SK-N-SH treated with all-trans-retinoic acid at 6 μM for 48 hours (cell line): ENCODE measurements at regions not wholly inside any gene's neighbourhood (a gene's known extent, or its start where the extent isn't known, plus 50 kb on each side); places are given as distances from the start of the nearest gene placed in this dataset.

Experiments
- ARNTL ChIP-seq: fragments of 450-650 bp; formaldehyde crosslinking; IDR thresholded peaks from 2 replicates; pipeline ENCODE4 v1.5.0; 2020; ENCODE audit warnings: low read depth, mild to moderate bottlenecking, moderate library complexity, borderline replicate concordance
- CSDC2 ChIP-seq: fragments of 250-450 bp; sonication (Bioruptor Pico); IDR thresholded peaks from 2 replicates; pipeline ENCODE4 v1.5.0; 2020; ENCODE audit warnings: mild to moderate bottlenecking, moderate library complexity
- ESRRG ChIP-seq: fragments of 250-450 bp; sonication (Bioruptor Pico); IDR thresholded peaks from 2 replicates; pipeline ENCODE4 v1.6.1; 2021; ENCODE audit warnings: mild to moderate bottlenecking
- ISL1 ChIP-seq: fragments of 250-450 bp; sonication (Bioruptor Pico); IDR thresholded peaks from 2 replicates; pipeline ENCODE4 v2.1.2; 2022; ENCODE audit warnings: mild to moderate bottlenecking, moderate library complexity
- PATZ1 ChIP-seq: fragments of 250-450 bp; sonication (Bioruptor Pico); IDR thresholded peaks from 2 replicates; pipeline ENCODE4 v1.8.0; 2020; ENCODE audit warnings: mild to moderate bottlenecking, moderate library complexity, borderline replicate concordance
- PPARA ChIP-seq: fragments of 250-450 bp; sonication (Bioruptor Pico); IDR thresholded peaks from 2 replicates; pipeline ENCODE4 v1.5.0; 2020; ENCODE audit warnings: mild to moderate bottlenecking, borderline replicate concordance
- RARB ChIP-seq: fragments of 250-450 bp; sonication (Bioruptor Pico); IDR thresholded peaks from 2 replicates; pipeline ENCODE4 v1.8.0; 2021; ENCODE audit warnings: mild to moderate bottlenecking, moderate library complexity
- ZFP3 ChIP-seq: fragments of 250-450 bp; sonication (Bioruptor Pico); IDR thresholded peaks from 2 replicates; pipeline ENCODE4 v1.5.0; 2020; ENCODE audit warnings: mild to moderate bottlenecking, moderate library complexity
- TF ChIP-seq, protein P1 (sequence below): fragments of 250-450 bp; sonication (Bioruptor Pico); IDR thresholded peaks from 2 replicates; pipeline ENCODE4 v1.5.1; 2020; ENCODE audit warnings: low read depth, mild to moderate bottlenecking, moderate library complexity

DNA sequence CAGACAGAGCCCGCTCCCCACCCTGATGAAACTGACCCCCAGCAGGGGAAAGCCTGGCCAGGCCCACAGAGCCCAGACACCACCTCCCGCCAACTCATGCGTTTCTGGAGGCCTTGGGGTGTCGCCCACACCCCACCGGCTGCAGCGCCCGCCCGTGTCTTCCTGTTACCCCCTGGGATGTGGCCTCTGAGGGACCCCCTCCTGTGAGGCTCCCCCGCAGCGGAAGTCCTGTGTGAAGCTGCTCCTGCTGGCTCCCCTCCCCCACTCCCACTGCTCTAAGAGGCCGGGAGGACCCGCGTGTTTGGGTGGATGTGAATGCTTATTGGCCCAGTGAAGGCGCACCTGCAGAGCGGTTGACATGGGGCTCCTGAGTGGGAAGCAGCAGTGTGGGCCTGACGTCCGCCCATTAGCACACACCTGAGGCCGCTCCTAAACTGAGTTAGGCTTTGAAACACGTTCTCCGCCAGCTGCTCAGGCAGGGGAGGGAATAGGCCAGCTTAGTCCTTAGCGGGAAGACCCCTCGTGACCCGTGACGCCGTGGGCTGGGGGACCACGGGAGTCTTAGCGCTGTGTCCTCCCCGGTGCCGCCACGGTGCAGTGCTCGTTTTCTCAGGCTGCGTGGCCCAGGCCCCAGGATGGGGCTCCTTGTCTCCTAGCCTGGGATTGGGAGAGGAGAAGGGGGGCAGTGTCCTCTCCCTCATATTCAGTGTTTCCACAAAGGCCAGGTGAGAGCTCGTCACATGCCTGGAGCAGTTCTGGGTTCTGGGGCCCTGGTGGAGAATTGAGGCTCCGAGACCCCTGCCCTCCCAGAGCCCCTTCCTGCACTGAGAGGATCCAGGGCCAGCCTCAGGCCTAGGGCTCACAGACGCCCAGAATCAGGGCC lies 323.4 kb upstream of the SFSWAP start:
- TF ChIP-seq ARNTL (CRISPR knock-in tag) (no peak), PPARA (no peak), ZFP3 (CRISPR knock-in tag) (no peak), ISL1 (CRISPR knock-in tag) (no peak), ESRRG (CRISPR knock-in tag) (no peak), CSDC2 (CRISPR knock-in tag) (no peak), PATZ1 (CRISPR knock-in tag) (no peak), RARB (CRISPR knock-in tag) (no peak)
- TF ChIP-seq, protein P1, sequence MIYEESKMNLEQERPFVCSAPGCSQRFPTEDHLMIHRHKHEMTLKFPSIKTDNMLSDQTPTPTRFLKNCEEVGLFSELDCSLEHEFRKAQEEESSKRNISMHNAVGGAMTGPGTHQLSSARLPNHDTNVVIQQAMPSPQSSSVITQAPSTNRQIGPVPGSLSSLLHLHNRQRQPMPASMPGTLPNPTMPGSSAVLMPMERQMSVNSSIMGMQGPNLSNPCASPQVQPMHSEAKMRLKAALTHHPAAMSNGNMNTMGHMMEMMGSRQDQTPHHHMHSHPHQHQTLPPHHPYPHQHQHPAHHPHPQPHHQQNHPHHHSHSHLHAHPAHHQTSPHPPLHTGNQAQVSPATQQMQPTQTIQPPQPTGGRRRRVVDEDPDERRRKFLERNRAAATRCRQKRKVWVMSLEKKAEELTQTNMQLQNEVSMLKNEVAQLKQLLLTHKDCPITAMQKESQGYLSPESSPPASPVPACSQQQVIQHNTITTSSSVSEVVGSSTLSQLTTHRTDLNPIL = no peak
